Fibroblast of upper back skin (primary cell): ENCODE measurements at regions not wholly inside any gene's neighbourhood (a gene's known extent, or its start where the extent isn't known, plus 50 kb on each side); places are given as distances from the start of the nearest gene placed in this dataset.
A peak's percentile ranks its signal among the peaks of the same experiment; 100 is the strongest.

Source experiments
- DNase-seq: peaks from one replicate; pipeline ENCODE4 v3.0.0-alpha.2; 2013

DNA sequence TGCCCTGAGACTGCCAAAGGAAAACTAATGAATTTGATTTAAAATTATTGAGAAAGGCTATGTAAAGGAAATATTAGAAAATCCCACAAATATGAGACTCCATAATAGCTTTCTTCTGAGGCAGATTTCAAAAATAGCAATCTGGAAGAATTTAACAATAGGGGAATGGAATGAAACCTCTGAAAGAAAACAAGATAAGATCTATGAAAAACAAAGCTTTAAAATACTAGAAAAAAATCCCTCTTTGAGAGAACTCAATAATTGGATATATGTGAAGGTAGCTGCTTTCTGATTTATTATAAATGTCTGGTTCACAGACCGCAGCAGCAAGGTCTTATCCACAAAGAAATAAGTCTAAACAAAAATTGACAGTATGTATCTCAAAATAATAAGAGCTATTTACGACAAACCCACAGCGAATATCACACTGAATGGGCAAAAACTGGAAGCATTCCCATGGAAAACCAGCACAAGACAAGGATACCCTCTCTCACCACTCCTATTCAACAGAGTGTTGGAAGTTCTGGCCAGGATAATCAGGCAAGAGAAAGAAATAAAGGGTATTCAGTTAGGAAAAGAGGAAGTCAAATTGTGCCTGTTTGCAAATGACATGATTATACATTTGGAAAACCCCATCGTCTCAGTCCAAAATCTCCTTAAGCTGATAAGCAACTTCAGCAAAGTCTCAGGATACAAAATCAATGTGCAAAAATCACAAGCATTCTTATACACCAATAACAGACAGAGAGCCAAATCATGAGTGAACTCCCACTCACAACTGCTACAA is 319.3 kb upstream of the THBS1 start:
- DNase-seq: peak; percentile 65

DNA sequence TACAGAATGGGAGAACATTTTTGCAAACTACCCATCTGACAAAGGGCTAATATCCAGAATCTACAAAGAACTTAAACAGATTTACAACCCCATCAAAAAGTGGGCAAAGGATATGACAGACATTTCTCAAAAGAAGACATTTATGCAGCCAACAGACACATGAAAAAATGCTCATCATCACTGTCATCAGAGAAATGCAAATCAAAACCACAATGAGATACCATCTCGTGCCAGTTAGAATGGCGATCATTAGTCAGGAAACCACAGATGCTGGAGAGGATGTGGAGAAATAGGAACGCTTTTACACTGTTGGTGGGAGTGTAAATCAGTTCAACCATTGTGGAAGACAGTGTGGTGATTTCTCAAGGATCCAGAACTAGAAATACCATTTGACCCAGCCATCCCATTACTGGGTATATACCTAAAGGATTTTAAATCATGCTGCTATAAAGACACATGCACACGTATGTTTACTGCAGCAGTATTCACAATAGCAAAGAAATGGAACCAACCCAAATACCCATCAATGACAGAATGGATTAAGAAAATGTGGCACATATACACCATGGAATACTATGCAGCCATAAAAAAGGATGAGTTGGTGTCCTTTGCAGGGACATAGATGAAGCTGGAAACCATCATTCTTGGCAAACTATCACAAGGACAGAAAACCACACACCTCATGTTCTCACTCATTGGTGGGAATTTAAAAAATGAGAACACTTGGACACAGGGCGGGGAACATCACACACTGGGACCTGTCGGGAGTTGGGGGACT is 317.7 kb upstream of the THBS1 start:
- DNase-seq: peak; percentile 78

DNA sequence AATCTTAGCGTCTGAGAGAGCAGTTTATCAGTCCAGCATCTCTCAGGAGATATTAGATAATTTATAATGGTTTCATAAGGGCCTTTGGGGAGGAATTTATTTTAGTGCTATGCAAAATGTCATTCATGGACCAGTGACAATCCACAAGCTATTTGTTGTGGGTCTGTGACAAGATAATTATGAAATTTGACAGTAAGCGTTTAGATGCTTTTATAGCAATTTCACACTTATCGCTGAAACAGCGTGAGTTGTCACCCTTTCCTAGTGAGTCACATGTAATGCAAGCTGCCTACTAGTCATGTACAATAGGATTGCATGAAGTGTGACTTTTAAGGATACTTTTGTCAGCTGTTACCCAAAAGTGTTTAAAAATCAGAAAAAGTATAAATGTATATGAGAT is 315.6 kb upstream of the THBS1 start:
- no peak for DNase-seq

DNA sequence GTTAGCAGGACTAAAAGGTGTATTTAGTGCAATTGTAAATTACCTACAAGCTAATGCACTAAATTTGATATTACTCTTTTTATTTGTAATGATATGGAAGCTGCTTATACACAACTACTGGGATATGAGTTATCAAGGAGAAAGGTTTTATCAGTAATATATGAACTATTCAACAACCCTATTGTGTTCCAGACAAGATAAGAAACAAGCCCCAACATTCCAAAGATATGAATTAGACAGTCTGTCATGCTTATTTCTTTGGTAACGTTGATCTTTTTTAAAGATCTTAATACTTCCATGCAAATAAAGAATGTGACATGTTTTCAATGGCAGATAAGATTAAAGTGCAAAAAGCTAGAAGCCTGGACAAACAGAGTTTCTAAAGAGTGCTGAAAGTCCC is 314.0 kb upstream of the THBS1 start:
- DNase-seq: no peak

DNA sequence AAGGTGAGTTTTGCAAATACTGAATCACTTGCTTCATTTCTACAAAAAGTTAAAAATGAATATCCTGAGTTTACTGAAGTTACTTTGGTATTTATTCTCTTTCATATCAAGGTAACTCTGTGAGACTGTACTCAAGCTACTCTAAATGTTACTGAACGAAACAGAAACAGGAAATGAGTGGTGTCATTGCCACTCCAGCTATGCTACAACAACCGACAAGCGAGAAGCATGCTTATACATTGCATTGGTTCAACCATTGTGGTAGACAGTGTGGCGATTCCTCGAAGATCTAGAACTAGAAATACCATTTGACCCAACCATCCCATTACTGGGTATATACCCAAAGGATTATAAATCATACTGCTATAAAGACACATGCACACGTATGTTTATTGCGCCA is 313.2 kb upstream of the THBS1 start:
- no peak for DNase-seq

DNA sequence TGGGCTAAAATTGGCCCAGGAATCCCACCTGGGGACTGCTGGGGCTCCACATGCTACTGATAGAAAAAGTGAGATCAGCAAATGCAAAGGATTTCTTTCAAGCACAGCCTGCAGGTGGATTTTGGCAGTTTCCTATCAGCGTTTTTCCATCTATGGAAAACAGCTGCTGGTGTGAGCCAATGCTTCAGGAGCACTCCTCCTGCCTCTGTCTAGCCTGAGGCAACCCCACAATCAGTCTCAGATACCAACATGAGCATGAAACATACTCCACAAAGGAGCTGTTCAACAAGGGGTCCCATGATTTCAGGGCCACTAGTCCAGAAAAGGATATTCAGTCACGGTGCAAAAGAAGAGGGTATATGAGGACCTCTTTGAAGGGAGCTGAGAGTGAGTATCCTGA is 311.5 kb upstream of the THBS1 start:
- DNase-seq: no peak

DNA sequence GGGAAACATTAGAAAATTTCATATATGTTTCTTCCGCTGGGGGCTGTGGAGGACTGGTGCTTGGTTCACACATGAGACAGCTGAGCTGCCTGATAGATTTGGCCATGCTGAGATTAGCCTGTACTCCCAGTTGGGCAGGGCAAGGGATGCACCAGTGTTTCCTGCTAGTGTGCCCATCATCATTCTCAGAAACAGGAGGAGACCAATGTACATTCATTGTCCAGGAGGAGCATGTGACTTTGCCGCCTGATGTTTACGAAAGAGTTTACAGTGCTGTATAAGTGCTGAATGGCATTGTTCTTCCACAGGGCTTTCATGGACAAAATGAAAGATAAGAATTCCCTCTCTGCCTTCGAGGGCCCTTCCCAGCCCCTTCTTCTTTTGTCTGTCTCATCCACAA is 311.1 kb upstream of the THBS1 start:
- no peak for DNase-seq

DNA sequence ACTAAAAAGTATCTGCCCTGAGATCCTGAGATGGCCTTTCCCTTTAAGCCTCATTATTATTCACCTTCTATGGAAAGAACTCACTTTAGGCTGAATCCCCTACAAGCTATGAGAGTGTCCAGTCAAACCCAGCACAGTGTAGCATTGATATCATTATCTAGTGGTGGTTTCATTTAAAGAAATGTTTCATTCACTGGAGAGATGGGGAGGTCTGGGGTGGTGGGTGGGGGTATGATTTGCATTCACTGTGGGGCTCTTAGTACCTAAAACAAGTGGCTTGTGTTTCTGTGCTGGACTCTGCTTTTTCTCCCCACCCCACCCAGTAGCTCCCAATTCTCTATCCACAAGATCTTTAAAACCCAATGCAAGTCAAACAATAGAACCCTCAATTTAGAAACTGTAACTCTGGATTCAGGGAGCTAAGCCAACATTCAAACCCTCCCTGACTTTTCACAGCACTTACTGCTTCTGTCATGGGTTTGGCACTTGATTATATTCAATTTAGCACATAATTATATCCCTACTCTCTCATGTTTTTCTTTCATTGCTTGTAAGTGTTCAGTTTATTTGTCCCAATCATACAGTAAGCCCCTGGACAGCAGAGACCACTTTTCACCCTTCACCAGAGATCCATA is 310.5 kb upstream of the THBS1 start:
- no peak for DNase-seq

DNA sequence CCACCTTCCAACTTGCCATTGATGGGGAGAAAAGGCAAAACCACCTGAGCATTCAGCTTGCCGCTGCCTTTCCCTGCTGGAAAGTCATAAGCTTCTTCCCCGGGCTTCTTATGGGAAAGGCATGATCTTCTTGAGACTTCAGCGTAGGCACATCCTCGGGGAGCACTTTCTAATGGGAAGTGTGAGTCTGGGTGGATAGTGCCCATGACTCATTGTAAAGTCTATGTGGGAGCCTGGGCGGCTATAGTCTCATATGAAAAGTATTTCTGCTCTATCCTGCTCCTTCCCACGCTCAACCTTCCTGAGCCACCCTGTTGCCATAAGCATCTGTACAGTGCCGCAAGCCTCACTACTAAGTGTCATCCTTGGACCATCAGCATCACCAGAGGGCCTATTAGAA is 309.9 kb upstream of the THBS1 start:
- peak; percentile 93 for DNase-seq

DNA sequence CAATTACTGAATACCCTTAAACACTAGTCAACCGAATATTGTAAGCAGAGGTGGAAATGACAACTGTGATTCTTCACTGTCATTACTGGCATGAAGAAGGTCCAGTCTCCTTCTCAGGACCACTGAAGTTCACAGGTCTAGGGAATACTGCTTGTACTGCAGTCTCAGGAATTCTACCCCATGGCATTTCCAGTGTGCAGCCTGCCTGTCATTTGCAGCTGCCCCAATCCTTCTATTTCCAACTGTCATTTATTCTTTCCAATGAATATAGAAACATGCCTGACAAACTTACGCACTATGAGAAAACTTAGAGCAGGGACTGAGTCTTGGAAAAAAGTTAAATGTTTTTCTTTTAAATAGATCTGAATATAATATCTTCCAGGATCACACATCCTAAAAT is 308.0 kb upstream of the THBS1 start:
- DNase-seq: no peak

DNA sequence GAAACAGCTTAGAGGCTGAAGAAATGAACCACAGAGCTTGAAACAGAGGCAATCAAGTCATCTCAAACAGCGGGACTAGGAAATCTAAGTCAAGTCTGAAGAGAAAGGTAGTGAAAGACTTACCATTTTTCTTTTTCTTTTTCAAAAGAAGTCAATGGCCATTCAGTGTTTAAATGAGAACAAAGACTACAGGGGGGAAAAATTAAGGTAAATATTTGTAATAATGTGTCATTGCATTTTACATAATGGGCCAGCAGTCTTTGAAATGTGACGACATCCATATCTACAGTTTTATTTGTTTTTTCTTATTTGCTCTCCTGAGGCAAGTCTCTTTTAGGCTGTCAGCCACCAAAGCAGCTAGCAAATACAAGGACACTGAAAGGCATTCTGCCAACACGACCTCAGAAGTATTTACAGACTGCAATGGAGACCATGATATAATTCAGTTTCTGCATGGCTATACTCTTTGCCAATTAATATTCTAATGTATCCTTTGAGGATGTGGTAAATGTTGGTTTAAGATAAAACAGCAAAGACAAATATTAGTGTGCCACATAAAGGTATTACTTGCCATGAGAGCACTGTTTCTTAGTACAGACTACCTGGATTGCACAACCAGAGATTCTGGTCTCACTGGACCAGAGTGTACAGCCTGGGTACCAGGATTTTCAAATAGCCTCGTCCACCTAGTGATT is 307.0 kb upstream of the THBS1 start:
- DNase-seq: no peak

DNA sequence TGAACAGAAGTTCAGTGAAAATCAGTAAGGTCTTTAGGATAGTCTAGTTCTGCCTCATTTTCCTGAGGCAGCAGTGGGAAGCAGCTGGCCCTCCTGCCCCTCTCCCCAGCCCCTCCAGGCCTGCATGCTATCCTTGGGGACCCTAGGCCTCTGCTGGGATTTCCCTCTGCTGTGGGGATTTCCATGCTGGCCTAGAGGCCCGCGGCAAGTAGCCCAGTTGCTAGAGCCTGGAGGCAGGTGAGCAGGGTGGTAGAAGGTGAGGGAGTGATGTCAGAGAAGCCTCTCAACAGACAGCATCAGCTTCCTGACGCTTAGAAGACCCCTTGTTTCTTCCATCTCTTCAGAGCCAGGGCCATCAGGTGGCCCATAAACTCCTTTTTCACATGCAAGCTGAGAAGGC is 305.8 kb upstream of the THBS1 start:
- DNase-seq: no peak

DNA sequence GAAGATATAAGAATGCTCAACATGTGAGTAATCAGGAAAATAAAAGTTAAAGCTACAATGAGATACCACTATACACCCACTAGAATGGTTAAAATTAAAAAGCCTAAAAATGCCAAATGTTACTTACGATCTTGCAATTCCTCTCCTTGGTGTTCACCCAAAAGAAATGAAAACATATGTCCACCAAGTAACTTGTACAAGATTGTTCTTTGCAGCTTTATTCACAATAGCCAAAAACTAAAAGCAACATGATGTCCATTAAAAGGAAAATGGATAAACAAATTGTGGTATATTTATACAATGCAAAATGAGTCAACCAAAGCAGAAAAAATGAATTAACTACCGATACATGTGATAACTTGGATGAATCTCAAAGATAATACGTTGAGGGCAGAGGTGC is 301.6 kb upstream of the THBS1 start:
- peak; percentile 50 for DNase-seq

DNA sequence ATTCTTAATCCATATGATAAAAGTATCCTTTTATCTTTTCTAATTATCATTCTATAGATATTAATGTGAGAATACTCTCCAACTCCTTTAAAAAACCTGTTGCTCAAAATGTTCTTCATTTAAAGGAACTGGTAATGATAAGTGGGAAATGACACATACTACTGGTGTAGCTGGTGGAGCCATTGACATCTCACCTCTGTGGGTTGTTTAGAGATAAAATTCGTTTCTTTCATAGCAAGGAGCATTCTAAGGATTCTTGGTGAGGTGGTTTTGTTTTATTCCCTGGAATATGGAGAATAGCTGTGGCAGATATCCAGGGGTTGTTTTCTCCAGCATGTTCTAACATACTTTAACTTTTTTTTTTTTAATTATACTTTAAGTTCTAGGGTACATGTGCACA is 299.8 kb upstream of the THBS1 start:
- DNase-seq: peak; percentile 68

DNA sequence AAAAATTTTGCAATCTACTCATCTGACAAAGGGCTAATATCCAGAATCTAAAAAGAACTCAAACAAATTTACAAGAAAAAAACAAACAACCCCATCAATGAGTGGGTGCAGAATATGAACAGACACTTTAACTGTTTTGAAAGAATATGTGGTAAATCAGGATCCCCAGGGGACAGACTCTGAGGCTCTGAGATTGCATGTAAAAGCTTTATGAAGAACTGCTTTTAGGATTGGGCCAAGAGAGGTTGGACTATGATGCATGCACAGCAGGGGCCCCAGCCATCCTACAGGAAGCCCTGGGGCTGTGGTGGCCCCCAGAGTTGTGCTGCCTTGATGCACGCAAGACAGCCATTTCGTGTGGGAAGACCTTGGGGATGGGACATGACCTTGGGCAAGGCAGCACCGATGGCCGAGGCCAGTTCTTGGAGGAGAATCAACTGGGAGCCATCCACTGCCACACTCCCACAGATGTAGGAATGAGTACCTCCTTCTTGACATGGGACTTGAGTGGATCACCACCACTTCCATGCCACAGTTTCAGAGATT is 298.1 kb upstream of the THBS1 start:
- DNase-seq: no peak

DNA sequence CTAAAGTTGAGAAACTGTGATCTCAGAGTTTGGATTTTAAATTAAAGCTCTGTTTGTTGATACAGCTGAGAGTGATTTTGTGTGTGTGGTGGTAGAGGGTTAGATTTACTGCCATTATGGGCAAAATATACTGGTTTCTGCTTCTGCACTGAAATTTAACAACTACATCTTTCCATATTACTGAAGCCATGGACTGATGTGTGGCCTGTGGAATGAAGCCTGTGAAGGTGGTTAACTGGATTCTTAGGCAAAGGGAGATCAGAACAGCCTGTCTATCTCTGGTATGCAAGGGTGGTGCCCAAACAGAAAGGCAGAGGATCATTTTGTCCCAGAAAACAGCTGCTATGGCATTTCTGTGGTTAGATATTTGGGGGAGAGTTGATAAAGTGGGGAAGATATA is 297.3 kb upstream of the THBS1 start:
- peak; percentile 71 for DNase-seq

DNA sequence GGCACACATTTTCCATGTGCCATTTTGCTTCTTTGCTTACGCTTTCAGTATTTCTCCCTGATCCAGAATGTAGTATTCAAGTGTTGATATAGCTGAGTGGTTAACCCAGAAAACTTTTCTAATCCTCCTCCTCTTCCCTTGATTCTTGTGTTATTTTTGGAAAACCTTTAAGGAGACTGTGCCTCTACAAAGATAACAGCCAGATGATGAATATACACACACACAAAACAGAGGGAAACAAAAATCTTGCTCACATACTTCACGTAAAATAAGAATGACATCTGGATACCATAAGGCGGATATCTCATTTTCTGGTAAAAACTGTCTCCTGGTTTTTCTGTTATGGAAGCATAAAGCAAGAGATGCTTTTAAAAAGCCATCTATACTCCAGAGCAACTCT is 295.8 kb upstream of the THBS1 start:
- DNase-seq: peak; percentile 79

DNA sequence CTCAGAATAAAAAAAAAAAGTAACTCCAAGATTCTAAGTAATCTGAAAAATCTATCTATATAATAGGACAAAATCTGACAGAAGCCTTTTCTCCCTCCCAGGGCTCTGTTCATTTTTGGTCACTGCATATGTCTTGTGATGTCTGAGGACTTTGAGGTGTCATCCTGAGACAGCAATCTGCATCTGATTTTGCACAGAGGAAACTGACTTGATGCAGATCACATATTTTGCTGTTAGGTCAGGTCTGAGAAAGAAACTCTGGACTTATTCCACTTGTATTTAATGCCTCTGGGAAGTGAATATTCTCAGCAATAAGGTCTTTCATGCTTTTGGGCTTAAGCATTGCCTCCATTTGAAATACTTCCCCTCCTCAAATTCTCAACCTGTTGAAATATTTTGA is 295.2 kb upstream of the THBS1 start:
- peak; percentile 45 for DNase-seq

DNA sequence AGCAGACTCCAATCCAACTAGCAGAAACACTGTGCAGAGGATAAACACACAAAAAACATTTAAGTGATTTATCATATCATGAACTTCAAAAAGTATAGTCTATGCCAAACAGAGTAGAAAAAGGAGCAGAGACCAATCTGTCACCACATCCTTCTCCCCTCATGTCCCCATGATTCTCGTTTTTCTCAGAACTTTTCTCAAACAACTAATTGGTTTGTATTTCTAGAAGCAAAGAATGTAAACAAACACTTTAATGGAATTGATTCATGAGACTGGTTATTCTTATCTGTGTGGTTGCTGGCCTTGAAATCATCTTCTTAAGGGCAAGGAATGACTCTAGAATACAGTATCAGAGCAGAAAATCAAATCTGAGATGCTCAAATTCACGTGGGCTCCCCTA is 294.2 kb upstream of the THBS1 start:
- DNase-seq: no peak

DNA sequence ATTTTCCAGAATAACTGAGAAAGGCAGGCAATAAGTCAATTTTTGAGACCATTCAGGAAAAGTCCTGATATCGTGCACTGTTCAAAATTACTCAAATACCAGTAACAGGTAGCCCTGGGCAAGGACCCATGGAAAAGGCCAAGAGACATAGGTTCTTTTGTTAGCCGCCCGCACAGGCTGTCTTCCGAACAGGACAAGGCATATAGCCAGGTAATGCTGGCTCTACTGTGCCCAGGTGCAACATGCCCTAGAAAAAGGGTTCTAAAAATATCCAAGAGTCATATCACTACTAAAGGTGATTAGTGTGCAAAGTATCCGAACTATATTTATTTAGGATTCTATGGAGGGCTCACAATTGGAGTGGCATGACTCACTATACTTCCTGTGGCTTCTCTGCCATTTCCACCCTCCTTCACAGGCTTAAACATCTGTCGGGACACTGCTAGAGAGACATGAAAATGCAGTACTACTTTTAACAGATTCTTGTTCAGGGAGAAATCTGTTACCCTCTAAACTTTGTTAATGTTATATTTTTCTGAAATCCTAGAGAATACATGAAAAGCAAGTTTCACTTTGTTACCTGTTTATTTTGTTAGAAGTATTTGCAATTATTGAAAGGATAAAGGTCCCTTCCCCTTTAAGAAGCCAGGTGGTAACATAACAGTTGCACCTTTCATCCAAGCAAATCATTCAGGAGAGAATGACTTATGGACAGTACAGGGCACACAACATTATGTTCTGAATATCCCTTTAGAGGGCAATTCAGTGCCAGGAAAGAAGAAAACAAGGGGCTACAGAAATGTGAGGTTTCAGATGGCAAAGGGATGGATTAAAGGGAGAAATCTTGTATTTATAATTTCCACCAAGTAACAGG is 293.3 kb upstream of the THBS1 start:
- DNase-seq: peak; percentile 68

DNA sequence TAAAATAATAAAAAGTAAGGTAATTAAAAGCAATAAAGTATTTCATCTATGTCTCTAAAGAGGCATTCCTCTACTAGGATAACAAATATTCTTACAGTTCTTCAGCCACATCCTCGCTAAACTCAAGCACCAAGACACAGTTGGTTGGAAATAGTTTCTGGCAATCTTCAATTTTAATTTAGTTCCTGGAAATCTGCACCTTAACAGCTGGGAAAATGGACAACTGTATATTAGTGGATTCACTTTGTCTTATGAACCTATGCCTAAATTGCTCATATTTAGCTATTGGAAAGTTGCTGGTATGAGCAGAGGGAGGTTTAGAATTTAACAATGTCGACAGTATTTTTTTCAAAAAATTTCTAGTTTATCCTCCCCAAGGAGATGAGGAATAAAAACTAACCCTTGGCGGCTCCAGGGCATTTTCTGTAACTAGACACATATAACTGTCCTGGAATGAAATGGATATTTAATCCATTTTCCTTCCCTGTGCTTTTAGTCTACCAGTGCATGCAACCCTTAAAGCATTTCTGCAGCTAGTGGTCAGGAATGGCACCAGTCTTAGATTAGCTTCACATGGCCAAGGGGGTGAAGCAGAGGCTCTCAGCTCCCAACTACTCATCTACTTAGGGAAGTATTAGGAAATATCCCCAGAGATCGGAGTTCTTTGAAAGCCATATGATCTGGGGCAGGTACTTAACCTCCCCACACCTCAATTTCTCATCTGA is 290.0 kb upstream of the THBS1 start:
- no peak for DNase-seq
